SK-N-SH (cell line): ENCODE measurements at regions not wholly inside any gene's neighbourhood (a gene's known extent, or its start where the extent isn't known, plus 50 kb on each side); places are given as distances from the start of the nearest gene placed in this dataset.

Experiments
- CTCF ChIP-seq: fragments of 200-600 bp; sonication (generic); IDR thresholded peaks from 2 replicates; pipeline ENCODE4 v1.6.1; 2017; ENCODE audit warnings: antibody characterized with exemption, mild to moderate bottlenecking, moderate library complexity
- EP300 ChIP-seq, 2 experiments: IDR thresholded peaks; 2 replicates each; pipeline versions ENCODE4 v1.4.0 to v1.6.1; 2012; ENCODE audit warnings: borderline replicate concordance in 1 of 2, low read depth in 1 of 2, low read length in 1 of 2
- MXI1 ChIP-seq: IDR thresholded peaks from 2 replicates; pipeline ENCODE4 v1.6.1; 2012; ENCODE audit warnings: mild to moderate bottlenecking, low read depth, low read length, improper control_type of control experiment
- RAD21 ChIP-seq: IDR thresholded peaks from 2 replicates; pipeline ENCODE4 v1.6.1; 2012; ENCODE audit warnings: mild to moderate bottlenecking, low read length
- REST ChIP-seq: IDR thresholded peaks from 2 replicates; pipeline ENCODE4 v1.6.1; 2012; ENCODE audit warnings: mild to moderate bottlenecking, low read depth, low read length, moderate library complexity
- RXRA ChIP-seq: IDR thresholded peaks from 2 replicates; pipeline ENCODE4 v1.4.0; 2012; ENCODE audit warnings: low read depth, mild to moderate bottlenecking, borderline replicate concordance
- TAF1 ChIP-seq: IDR thresholded peaks from 2 replicates; pipeline ENCODE4 v1.6.1; 2012; ENCODE audit warnings: low read depth, mild to moderate bottlenecking, low read length, moderate library complexity, borderline replicate concordance
- USF1 ChIP-seq: IDR thresholded peaks from 2 replicates; pipeline ENCODE4 v1.4.0; 2012; ENCODE audit warnings: low read depth, borderline replicate concordance

- TF ChIP-seq REST: no peak
- no peak for TF ChIP-seq RXRA
- no peak for TF ChIP-seq CTCF
- TF ChIP-seq MXI1: no peak
- no peak for TF ChIP-seq USF1
- TF ChIP-seq RAD21: no peak
- TF ChIP-seq TAF1: no peak
- TF ChIP-seq EP300 (IDR thresholded peaks at IDR 0.05; ENCODE audit: borderline replicate concordance in 1 of 2, low read depth in 1 of 2, low read length in 1 of 2): no peak
Measured at GRCh38 chr10:60703266-60704041, 74.8 kb upstream of the CDK1 start.
